Natural killer cell (primary cell): ENCODE measurements at regions not wholly inside any gene's neighbourhood (a gene's known extent, or its start where the extent isn't known, plus 50 kb on each side); places are given as distances from the start of the nearest gene placed in this dataset.
A peak's percentile ranks its signal among the peaks of the same experiment; 100 is the strongest.

Experiments used
- ATAC-seq, 3 donors: fragments of 150-1000 bp in 2 of 3; fragments of 200-7000 bp in 1 of 3; cut with Tn5 transposase; 1 replicate in 1 of 3; 2 replicates in 2 of 3; pipeline ENCODE4 v1.10.0; 2021; ENCODE audit warnings: mild to moderate bottlenecking in 2 of 3, moderate library complexity in 2 of 3
- DNase-seq, 2 donors: peaks; one replicate each; pipeline versions ENCODE4 v3.0.0 to v3.0.0-alpha.2; 2013 to 2021; ENCODE audit warnings: mixed read lengths in 1 of 2
- H3K27ac ChIP-seq: one replicate; pipeline ENCODE4 v1.5.1; 2013; ENCODE audit warnings: mild to moderate bottlenecking, low read length
- H3K27me3 ChIP-seq: one replicate; pipeline ENCODE4 v1.6.1; 2013; ENCODE audit warnings: low read length; ENCODE audit not compliant: control insufficient read depth, insufficient read depth
- H3K36me3 ChIP-seq: one replicate; pipeline ENCODE4 v1.6.1; 2013; ENCODE audit warnings: low read length; ENCODE audit not compliant: control insufficient read depth, insufficient read depth
- H3K4me1 ChIP-seq: one replicate; pipeline ENCODE4 v1.6.1; 2013; ENCODE audit warnings: low read length; ENCODE audit not compliant: control insufficient read depth, insufficient read depth
- H3K4me3 ChIP-seq: one replicate; pipeline ENCODE4 v1.5.1; 2013; ENCODE audit warnings: low read length
- H3K9me3 ChIP-seq: one replicate; pipeline ENCODE4 v1.6.1; 2013; ENCODE audit warnings: low read length; ENCODE audit not compliant: control insufficient read depth, insufficient read depth
- H3K27ac Mint-ChIP-seq, 2 donors: one replicate each; pipeline ENCODE4 v1.8.0; 2022; ENCODE audit warnings: mild to moderate bottlenecking in 2 of 2, mixed read lengths in 2 of 2, moderate library complexity in 1 of 2
- H3K27me3 Mint-ChIP-seq, 2 donors: one replicate each; pipeline ENCODE4 v1.8.0; 2022; ENCODE audit warnings: low read depth in 2 of 2, mixed read lengths in 2 of 2
- H3K36me3 Mint-ChIP-seq: one replicate; pipeline ENCODE4 v1.8.0; 2022; ENCODE audit warnings: mixed read lengths
- H3K4me1 Mint-ChIP-seq, 2 donors: one replicate each; pipeline ENCODE4 v1.8.0; 2022; ENCODE audit warnings: mixed read lengths in 2 of 2
- H3K4me3 Mint-ChIP-seq: one replicate; pipeline ENCODE4 v1.8.0; 2022; ENCODE audit warnings: mild to moderate bottlenecking, moderate library complexity, mixed read lengths
- H3K9me3 Mint-ChIP-seq, 2 donors: one replicate each; pipeline ENCODE4 v1.8.0; 2022; ENCODE audit warnings: mixed read lengths in 2 of 2
- CTCF ChIP-seq: fragments of 200-600 bp; IDR thresholded peaks from one replicate; pipeline ENCODE4 v1.8.0; 2022; ENCODE audit warnings: antibody characterized with exemption
- WGBS: methylation state at CpG from one replicate; pipeline ENCODE4 v1.1.7; 2013; ENCODE audit warnings: missing lambda C conversion rate; ENCODE audit not compliant: insufficient coverage; 5-methylcytosine and 5-hydroxymethylcytosine counted together
- intact Hi-C: fragments of 100-400 bp; cut with micrococcal nuclease; formaldehyde crosslinking; loops from one replicate; pipeline ENCODE4 v1.14.2; 2022

GRCh38 chr4:181105487-181105886 lies 1137.7 kb upstream of the TENM3 start:
- ATAC-seq: no peak
- no peak for DNase-seq
- no peaks in the 10 kb centered on the region for H3K36me3 Mint-ChIP-seq
- H3K4me1 Mint-ChIP-seq: no peaks in the 10 kb centered on the region
- Histone ChIP-seq H3K4me1 (no peaks in the 10 kb centered on the region), H3K4me3 (no peak overlapping the region), H3K27me3 (no peaks in the 10 kb centered on the region), H3K36me3 (no peaks in the 10 kb centered on the region), H3K27ac (no peak overlapping the region), H3K9me3 (no peaks in the 10 kb centered on the region)
- WGBS: no CpG with 5 or more reads among the region's 1 CpG
- no peak overlapping the region for H3K27ac Mint-ChIP-seq
- no peak overlapping the region for H3K4me3 Mint-ChIP-seq
- no peak for TF ChIP-seq CTCF
- H3K9me3 Mint-ChIP-seq: peaks cover 0 to 5% of the 10 kb centered on the region in 2 donors
- H3K27me3 Mint-ChIP-seq: no peaks in the 10 kb centered on the region
- intact Hi-C loops: no loop called here

GRCh38 chr4:181106398-181106797 lies 1136.8 kb upstream of the TENM3 start:
- H3K36me3 Mint-ChIP-seq: no peaks in the 10 kb centered on the region
- 67% methylated on average over 1 of the region's 2 CpGs for WGBS
- intact Hi-C loops: no loop called here
- peak in 1 of 3 donors; percentile 21 for ATAC-seq
- H3K9me3 Mint-ChIP-seq: peaks cover 3 to 8% of the 10 kb centered on the region in 2 donors
- H3K27ac Mint-ChIP-seq: no peak overlapping the region
- Histone ChIP-seq H3K27ac (no peak overlapping the region), H3K4me1 (no peaks in the 10 kb centered on the region), H3K9me3 (no peaks in the 10 kb centered on the region), H3K4me3 (no peak overlapping the region), H3K27me3 (no peaks in the 10 kb centered on the region), H3K36me3 (no peaks in the 10 kb centered on the region)
- H3K27me3 Mint-ChIP-seq: no peaks in the 10 kb centered on the region
- H3K4me1 Mint-ChIP-seq: no peaks in the 10 kb centered on the region
- no peak for DNase-seq
- H3K4me3 Mint-ChIP-seq: no peak overlapping the region
- TF ChIP-seq CTCF: no peak

GRCh38 chr4:181108237-181108636 lies 1135.0 kb upstream of the TENM3 start:
- 76% methylated on average over 3 of the region's 3 CpGs for WGBS

More at GRCh38 chr4:181108237-181108636, 1135.0 kb upstream of the TENM3 start:
- DNase-seq (no peak), ATAC-seq (no peak)
- Mint-ChIP-seq H3K9me3 (peaks cover 8 to 9% of the 10 kb centered on the region in 2 donors), H3K36me3 (no peaks in the 10 kb centered on the region), H3K27me3 (no peaks in the 10 kb centered on the region), H3K4me1 (no peaks in the 10 kb centered on the region), H3K4me3 (no peak overlapping the region), H3K27ac (no peak overlapping the region)
- Histone ChIP-seq H3K27me3 (no peaks in the 10 kb centered on the region), H3K9me3 (no peaks in the 10 kb centered on the region), H3K36me3 (no peaks in the 10 kb centered on the region), H3K4me1 (no peaks in the 10 kb centered on the region), H3K4me3 (no peak overlapping the region), H3K27ac (no peak overlapping the region)
- TF ChIP-seq CTCF: no peak
- intact Hi-C loops: no loop called here
